HG03354 (cell line): ENCODE measurements at regions not wholly inside any gene's neighbourhood (a gene's known extent, or its start where the extent isn't known, plus 50 kb on each side); places are given as distances from the start of the nearest gene placed in this dataset.
"Not testable (repeated sequence)": the region's sequence is repeated elsewhere in the genome, so short reads cannot be mapped to it uniquely, and the experiment has no call there.

Experiments used
- ATAC-seq: cut with Tn5 transposase; IDR thresholded peaks from one replicate; pipeline ENCODE4 v1.9.1; 2021; ENCODE audit warnings: mild to moderate bottlenecking; ENCODE audit not compliant: unreplicated experiment, poor library complexity, severe bottlenecking

DNA sequence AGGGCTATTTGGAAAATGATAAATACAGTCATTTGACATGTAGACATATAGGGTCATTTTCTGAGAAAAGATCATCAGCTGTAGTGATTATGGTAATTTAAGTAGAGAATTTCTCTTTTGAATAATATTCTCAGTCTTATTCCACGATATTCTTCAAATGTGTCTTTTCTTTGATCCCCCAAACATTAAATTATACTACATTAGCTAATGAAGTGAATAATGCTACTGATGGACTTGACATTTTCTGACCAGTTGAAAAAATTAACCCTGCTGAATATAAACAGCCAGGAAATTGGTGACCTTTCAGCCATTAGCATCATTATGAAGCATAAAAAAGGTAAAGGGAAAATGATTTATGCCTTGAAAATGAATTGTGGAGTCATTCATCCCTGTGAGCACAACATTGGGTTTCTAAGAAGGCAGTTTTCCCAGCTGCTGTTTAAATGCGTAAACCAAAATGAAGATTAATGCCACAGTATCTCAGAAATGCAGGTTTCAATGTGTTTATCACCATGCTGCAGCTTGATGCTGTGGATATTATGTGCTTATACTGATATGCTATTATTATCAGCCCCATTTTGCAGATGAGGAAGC lies 489.1 kb downstream of the KCTD16 start:
- ATAC-seq: no peak

GRCh38 chr5:144644317-144644716 lies 473.6 kb downstream of the KCTD16 start:
- no peak for ATAC-seq

- no peak for ATAC-seq
Observed at GRCh38 chr5:144638787-144639186, 468.1 kb downstream of the KCTD16 start.

DNA sequence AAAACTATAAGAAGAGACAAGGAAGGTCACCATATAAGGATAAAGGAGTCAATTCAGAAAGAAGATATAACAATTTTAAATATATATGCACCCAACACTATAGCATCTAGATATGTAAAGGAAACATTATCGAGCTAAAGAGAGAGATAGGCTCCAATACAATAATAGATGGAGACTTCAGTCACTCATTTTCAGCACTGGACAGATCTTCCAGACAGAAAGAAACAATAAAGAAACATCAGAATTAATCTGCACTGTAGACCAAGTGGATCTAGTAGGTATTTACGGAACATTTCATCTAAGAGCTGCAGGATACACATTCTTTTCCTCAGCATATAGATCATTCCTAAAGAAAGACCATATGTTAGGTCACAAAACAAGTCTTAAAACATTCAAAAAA lies 463.5 kb downstream of the KCTD16 start:
- no peak for ATAC-seq

- no peak for ATAC-seq
Observed at GRCh38 chr5:144598451-144599068, 427.9 kb downstream of the KCTD16 start.

DNA sequence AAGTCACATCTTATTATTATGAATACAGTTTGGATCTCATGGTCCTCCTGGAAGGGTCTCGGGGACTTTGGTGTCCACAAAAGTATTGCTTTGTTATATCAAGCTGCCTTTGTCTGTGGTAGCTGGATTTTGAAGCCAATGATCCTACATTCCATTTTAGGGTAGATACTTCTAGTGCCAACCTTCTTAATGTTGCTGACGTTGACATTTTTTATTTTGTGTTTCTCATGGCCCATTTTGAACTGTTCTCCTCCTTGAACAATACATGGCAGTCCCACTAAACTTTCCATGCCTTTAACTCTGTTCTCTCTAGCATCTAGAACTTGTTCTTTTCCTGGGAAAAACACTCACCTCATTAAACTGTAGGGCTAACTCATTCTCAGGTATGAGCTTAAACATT lies 425.8 kb downstream of the KCTD16 start:
- no peak for ATAC-seq

GRCh38 chr5:144594919-144595318 lies 424.2 kb downstream of the KCTD16 start:
- ATAC-seq: no peak

GRCh38 chr5:144594234-144594633 lies 423.6 kb downstream of the KCTD16 start:
- not testable (repeated sequence) for ATAC-seq

DNA sequence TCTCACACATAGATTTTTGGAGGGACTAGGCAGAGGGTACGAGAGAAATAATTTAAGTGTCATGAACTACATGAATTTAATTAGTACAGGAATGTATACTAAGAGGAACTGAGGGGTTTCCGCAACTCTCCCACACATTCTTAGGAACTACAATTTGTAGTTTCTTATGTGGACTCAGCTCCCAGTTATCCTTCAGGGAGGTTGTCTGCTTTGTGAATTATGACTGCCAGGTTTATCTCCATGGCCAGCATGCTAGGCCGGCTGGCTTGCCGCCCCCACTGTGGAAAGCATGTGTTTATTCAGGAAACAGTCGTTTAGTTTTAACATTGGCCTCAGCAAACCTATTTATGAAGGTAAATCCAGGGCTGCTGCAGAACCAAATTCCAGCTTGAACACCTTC lies 415.0 kb downstream of the KCTD16 start:
- ATAC-seq: no peak

DNA sequence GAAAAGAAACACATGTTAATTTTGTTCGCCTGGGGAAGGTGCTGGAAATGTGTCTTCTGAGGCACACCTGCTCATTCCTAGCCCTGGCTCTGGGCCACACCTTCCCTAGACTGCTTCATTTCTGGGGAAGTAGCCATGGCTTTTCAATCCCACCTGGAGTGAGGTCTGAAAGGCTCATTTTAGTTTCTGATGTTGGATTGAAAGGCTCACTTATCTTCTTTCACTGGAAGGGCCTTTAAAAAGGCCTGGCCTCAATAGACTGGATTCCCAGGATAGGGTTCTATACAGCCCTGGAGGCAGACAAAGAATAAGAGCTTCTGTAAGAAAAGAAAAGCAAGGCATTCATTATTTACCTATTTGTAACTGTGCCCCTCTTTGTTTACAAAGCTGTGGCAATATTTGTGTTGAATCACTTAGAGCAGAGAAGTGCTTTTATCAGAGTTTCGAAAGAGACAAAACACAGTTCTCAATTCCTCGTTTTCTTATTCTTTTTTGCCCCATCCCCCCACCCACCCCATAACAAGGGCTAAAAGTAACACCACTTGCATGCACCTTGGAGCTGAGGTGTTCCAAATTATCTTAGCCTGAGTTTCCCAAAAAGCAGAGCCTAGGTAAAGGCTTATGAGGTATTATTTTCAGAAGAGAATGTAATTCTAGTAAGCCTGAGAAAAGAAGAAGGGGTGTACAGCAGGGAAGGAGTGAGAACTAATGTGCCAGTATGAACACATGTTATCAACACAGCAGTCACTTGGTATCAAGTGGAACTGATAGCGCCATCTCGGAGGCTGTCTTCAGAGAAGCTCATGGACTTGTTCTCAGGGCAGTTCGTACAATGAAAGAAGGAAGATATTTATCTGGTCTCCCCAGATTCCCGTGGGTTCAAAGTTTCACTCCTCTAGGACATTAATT lies 413.1 kb downstream of the KCTD16 start:
- ATAC-seq: no peak

- no peak for ATAC-seq
Observed at GRCh38 chr5:144582066-144582465, 411.4 kb downstream of the KCTD16 start.

DNA sequence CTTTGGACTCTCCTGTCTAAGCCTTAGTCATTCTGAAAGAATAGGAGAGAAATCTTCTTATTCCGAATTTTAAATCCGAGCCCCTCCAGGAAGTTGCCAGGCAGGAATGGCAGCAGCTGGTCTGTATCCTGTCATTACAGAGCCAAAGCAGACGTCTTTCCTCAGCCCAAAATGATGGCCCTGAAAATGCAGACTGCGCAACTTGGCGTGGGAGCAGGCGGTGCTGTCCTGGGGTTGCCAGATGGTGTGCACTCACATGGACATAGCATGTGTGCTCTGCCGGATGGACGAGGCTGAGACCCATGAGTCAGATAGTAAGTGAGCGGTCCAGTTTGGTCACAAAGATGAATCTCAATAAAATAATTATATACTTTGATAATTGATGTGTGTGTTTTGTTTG lies 410.4 kb downstream of the KCTD16 start:
- ATAC-seq: no peak

GRCh38 chr5:144577676-144578075 lies 407.0 kb downstream of the KCTD16 start:
- ATAC-seq: no peak

DNA sequence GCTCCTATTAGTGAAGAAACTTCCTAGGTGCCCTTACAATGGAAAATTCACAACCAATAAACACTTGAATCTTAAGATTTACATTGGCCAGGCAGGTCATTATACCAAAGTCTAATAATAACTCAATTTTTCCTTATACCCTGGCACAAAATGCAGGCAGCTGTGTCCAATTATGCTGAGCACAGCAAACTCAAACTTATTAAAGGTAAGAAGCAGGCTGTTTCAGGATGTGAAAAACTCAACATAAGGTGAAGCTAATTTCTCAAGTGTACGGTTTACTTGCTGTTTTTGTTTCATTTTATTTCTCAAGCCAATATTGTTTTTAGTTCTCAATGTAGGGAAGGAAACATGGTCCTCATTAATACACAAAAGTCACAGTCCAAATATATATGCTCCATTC lies 405.1 kb downstream of the KCTD16 start:
- no peak for ATAC-seq

DNA sequence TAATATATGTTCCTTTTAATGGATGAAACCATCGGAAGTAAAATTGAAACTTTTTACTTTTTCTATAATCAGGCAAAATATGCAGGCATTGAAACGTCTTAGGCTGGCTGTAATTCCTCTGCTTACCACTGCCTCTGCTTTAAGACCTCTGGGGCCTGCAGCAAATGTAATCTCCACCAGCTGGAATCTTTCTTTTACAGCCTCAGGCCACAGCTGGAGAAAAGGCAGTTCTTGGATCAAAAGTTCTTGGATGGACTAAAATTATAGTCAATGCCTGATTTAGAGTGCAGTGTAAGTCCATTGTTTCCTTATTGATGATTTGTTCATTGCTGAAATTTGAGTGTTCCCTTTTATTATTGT lies 396.7 kb downstream of the KCTD16 start:
- no peak for ATAC-seq

GRCh38 chr5:144566747-144567420 lies 396.2 kb downstream of the KCTD16 start:
- ATAC-seq: no peak

GRCh38 chr5:144549580-144549979 lies 378.9 kb downstream of the KCTD16 start:
- no peak for ATAC-seq

DNA sequence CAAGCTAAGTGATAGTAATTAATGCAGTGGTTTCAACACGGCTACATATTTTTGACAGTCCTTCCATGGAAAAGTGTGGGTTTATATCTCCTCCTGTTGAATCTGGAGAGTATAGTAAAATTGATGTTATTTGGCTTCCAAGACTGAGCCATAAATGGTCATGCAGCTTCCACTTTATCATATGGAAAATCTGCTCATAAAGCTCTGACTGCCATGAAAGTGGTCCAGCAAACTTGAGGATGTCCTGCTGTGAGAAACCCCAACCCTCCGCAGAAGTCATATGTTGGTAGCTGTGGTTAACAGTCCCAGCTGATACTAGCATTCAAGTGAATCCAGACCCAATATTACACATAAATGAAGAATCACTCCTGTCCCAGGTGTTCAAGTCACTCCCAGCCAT lies 378.3 kb downstream of the KCTD16 start:
- ATAC-seq: no peak

DNA sequence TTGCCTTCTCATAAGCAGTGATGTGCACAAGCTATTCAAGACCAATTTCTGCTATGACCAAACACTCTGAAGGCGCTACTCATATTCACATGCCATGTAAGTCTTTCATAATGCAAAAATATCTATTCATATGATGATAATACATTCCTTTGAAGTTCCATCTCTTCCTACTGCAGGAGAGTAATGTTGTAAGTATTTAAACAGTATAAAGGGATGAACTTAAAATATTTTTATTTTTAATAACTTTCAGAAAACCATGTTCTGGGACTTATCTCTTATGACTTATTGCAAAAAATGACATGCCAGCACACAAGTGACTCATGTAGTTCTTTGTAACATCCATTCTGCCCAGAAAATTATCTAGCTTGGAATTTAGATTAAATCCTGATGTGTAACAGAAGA lies 376.4 kb downstream of the KCTD16 start:
- ATAC-seq: no peak

- ATAC-seq: no peak
Observed at GRCh38 chr5:144538845-144539244, 368.2 kb downstream of the KCTD16 start.
